Neural progenitor cell (in vitro differentiated cells): ENCODE measurements at regions not wholly inside any gene's neighbourhood (a gene's known extent, or its start where the extent isn't known, plus 50 kb on each side); places are given as distances from the start of the nearest gene placed in this dataset.

Experiments used
- EZH2 ChIP-seq: fragments of 200-600 bp; sonication (generic); IDR thresholded peaks from 2 replicates; pipeline ENCODE4 v1.6.1; 2017; ENCODE audit warnings: antibody characterized with exemption, mild to moderate bottlenecking, moderate library complexity
- EZH2phosphoT487 ChIP-seq: fragments of 200-600 bp; sonication (generic); IDR thresholded peaks from 2 replicates; pipeline ENCODE4 v1.6.1; 2017; ENCODE audit warnings: antibody characterized with exemption
- TF ChIP-seq, protein P1 (sequence below): fragments of 200-600 bp; sonication (generic); IDR thresholded peaks from 2 replicates; pipeline ENCODE4 v1.5.1; 2017; ENCODE audit warnings: antibody characterized with exemption, mild to moderate bottlenecking

DNA sequence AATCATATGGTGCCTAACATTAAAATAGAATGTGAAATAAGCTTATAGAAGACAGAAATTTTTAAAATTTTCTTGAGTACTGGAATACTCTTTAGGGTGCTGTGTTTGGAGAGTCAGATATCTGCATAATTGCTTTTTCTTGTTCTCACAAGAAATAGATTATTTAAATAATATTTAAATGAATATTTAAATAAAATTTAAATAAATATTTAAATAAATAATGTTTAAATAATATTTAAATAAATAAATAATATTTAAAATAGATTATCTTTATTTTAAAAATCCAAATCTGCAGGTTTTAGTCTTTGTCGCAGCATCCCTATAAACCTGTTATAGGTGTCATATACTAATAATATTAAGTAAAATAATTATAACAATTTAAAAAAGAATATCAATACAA is 1589.4 kb downstream of the MAT2B start:
- TF ChIP-seq, protein P1, sequence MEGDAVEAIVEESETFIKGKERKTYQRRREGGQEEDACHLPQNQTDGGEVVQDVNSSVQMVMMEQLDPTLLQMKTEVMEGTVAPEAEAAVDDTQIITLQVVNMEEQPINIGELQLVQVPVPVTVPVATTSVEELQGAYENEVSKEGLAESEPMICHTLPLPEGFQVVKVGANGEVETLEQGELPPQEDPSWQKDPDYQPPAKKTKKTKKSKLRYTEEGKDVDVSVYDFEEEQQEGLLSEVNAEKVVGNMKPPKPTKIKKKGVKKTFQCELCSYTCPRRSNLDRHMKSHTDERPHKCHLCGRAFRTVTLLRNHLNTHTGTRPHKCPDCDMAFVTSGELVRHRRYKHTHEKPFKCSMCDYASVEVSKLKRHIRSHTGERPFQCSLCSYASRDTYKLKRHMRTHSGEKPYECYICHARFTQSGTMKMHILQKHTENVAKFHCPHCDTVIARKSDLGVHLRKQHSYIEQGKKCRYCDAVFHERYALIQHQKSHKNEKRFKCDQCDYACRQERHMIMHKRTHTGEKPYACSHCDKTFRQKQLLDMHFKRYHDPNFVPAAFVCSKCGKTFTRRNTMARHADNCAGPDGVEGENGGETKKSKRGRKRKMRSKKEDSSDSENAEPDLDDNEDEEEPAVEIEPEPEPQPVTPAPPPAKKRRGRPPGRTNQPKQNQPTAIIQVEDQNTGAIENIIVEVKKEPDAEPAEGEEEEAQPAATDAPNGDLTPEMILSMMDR = no peak
- TF ChIP-seq EZH2phosphoT487 (no peak), EZH2 (no peak)
